ENCODE measurements at regions not wholly inside any gene's neighbourhood (a gene's known extent, or its start where the extent isn't known, plus 50 kb on each side); places are given as distances from the start of the nearest gene placed in this dataset.

- H3K27ac Mint-ChIP-seq = no peak overlapping the region
- H3K36me3 Mint-ChIP-seq (ENCODE audit: insufficient read depth in 2 of 2) = no peaks in the 10 kb centered on the region
- no peak for ATAC-seq (replicated peaks in 1 of 2)
- H3K9me3 Mint-ChIP-seq = peaks cover 2 to 3% of the 10 kb centered on the region in 2 donors
- H3K4me3 Mint-ChIP-seq = no peak overlapping the region
- H3K4me1 Mint-ChIP-seq (ENCODE audit: low read depth) = no peaks in the 10 kb centered on the region
- peaks cover 21% of the 10 kb centered on the region for H3K27me3 Mint-ChIP-seq (ENCODE audit: low read depth)
- no peak for DNase-seq
These were observed 207.4 kb upstream of the CXCL13 start for GRCh38 chr4:77398256-77398655.

DNA sequence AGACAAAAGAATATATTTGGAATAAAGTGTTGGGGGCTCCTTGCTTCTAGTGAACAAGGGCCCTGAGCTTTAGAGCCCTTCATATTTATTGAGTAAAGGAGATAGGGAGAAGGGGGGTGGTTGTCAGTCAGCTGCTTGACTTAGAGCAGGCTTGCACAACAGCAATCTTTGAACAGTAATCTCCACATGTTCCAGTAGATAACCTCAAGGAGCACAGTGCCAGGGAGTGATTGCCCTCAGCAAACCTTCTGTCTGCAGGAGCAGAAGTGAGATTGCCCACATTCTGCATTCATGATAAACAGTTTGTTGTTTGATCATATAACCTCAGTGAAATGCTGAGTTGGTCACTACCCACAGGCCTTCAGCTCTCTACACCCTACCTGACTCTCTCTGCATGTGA is 205.8 kb upstream of the CXCL13 start:
- peaks cover 23% of the 10 kb centered on the region for H3K27me3 Mint-ChIP-seq (ENCODE audit: low read depth)
- H3K36me3 Mint-ChIP-seq (ENCODE audit: insufficient read depth in 2 of 2) = no peaks in the 10 kb centered on the region
- peaks cover 2 to 3% of the 10 kb centered on the region in 2 donors for H3K9me3 Mint-ChIP-seq
- DNase-seq (no peak), ATAC-seq (replicated peaks in 1 of 2) (no peak)
- no peak overlapping the region for H3K27ac Mint-ChIP-seq
- H3K4me1 Mint-ChIP-seq (ENCODE audit: low read depth) = no peaks in the 10 kb centered on the region
- no peak overlapping the region for H3K4me3 Mint-ChIP-seq

DNA sequence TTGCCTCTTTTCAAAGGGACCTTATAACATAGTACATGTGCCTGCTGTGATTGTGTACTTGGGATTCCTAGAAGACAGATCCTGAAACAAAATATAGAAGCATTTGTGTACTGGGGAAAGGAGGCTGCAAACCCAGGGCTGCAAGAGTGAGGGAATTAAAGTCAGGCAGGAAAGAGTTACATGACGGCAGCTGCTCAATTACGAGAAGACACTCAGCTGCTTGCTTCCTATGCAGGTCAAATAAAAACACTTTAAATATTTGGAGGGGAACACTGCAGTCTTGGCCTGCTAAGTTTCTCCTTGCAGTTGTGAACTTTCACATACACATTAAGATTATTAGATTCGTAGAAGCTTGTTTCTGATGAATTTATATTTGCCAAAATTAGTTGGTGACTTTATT is 191.9 kb upstream of the CXCL13 start:
- no peaks in the 10 kb centered on the region for H3K36me3 Mint-ChIP-seq (ENCODE audit: insufficient read depth in 2 of 2)
- H3K9me3 Mint-ChIP-seq = no peaks in the 10 kb centered on the region
- DNase-seq (no peak), ATAC-seq (replicated peaks in 1 of 2) (no peak)
- H3K4me1 Mint-ChIP-seq (ENCODE audit: low read depth) = no peaks in the 10 kb centered on the region
- H3K27ac Mint-ChIP-seq = no peak overlapping the region
- peaks cover 31% of the 10 kb centered on the region for H3K27me3 Mint-ChIP-seq (ENCODE audit: low read depth)
- no peak overlapping the region for H3K4me3 Mint-ChIP-seq

- DNase-seq = no peak
- H3K27me3 Mint-ChIP-seq (ENCODE audit: low read depth) = peaks cover 28% of the 10 kb centered on the region
- H3K4me1 Mint-ChIP-seq (ENCODE audit: low read depth) = no peaks in the 10 kb centered on the region
- no peaks in the 10 kb centered on the region for H3K36me3 Mint-ChIP-seq (ENCODE audit: insufficient read depth in 2 of 2)
- no peak for ATAC-seq (replicated peaks in 1 of 2)
- H3K27ac Mint-ChIP-seq = no peak overlapping the region
- no peaks in the 10 kb centered on the region for H3K9me3 Mint-ChIP-seq
- H3K4me3 Mint-ChIP-seq = no peak overlapping the region
These were observed 189.9 kb upstream of the CXCL13 start for GRCh38 chr4:77415689-77416088.

GRCh38 chr4:77418333-77418732 is 187.3 kb upstream of the CXCL13 start:
- ATAC-seq (replicated peaks in 1 of 2) (peak; percentile 35 to 40), DNase-seq (peak in 1 of 2 donors; percentile 4)
- H3K36me3 Mint-ChIP-seq (ENCODE audit: insufficient read depth in 2 of 2) = no peaks in the 10 kb centered on the region
- no peak overlapping the region for H3K4me3 Mint-ChIP-seq
- H3K9me3 Mint-ChIP-seq = no peaks in the 10 kb centered on the region
- H3K27ac Mint-ChIP-seq = no peak overlapping the region
- peaks cover 10% of the 10 kb centered on the region for H3K27me3 Mint-ChIP-seq (ENCODE audit: low read depth)
- H3K4me1 Mint-ChIP-seq (ENCODE audit: low read depth) = no peaks in the 10 kb centered on the region

- H3K27ac Mint-ChIP-seq = no peak overlapping the region
- no peaks in the 10 kb centered on the region for H3K9me3 Mint-ChIP-seq
- H3K4me1 Mint-ChIP-seq (ENCODE audit: low read depth) = peaks cover 7% of the 10 kb centered on the region
- no peaks in the 10 kb centered on the region for H3K36me3 Mint-ChIP-seq (ENCODE audit: insufficient read depth in 2 of 2)
- DNase-seq = no peak
- no peak for ATAC-seq (replicated peaks in 1 of 2)
- H3K27me3 Mint-ChIP-seq (ENCODE audit: low read depth) = peaks cover 7% of the 10 kb centered on the region
- no peak overlapping the region for H3K4me3 Mint-ChIP-seq
These were observed 174.8 kb upstream of the CXCL13 start for GRCh38 chr4:77430847-77431246.

GRCh38 chr4:77431546-77431945 is 174.1 kb upstream of the CXCL13 start:
- Mint-ChIP-seq H3K4me1 (ENCODE audit: low read depth) (peaks cover 10% of the 10 kb centered on the region), H3K36me3 (ENCODE audit: insufficient read depth in 2 of 2) (no peaks in the 10 kb centered on the region), H3K4me3 (no peak overlapping the region), H3K27me3 (ENCODE audit: low read depth) (peaks cover 5% of the 10 kb centered on the region), H3K27ac (no peak overlapping the region), H3K9me3 (no peaks in the 10 kb centered on the region)
- ATAC-seq (replicated peaks in 1 of 2) = no peak
- DNase-seq = no peak

- Mint-ChIP-seq H3K4me3 (no peak overlapping the region), H3K4me1 (ENCODE audit: low read depth) (peaks cover 14% of the 10 kb centered on the region), H3K36me3 (ENCODE audit: insufficient read depth in 2 of 2) (no peaks in the 10 kb centered on the region), H3K27ac (no peak overlapping the region), H3K9me3 (no peaks in the 10 kb centered on the region), H3K27me3 (ENCODE audit: low read depth) (no peaks in the 10 kb centered on the region)
- ATAC-seq (replicated peaks in 1 of 2) = no peak
- DNase-seq = no peak
These were observed 172.8 kb upstream of the CXCL13 start for GRCh38 chr4:77432717-77433417.

- ATAC-seq (replicated peaks in 1 of 2) (peak; percentile 77 to 81), DNase-seq (peak; percentile 11 to 28)
- Mint-ChIP-seq H3K27ac (no peak overlapping the region), H3K4me3 (no peak overlapping the region), H3K9me3 (no peaks in the 10 kb centered on the region), H3K4me1 (ENCODE audit: low read depth) (peaks cover 14% of the 10 kb centered on the region), H3K27me3 (ENCODE audit: low read depth) (no peaks in the 10 kb centered on the region), H3K36me3 (ENCODE audit: insufficient read depth in 2 of 2) (no peaks in the 10 kb centered on the region)
These were observed 172.2 kb upstream of the CXCL13 start for GRCh38 chr4:77433418-77433733.

GRCh38 chr4:77434299-77435092 is 171.1 kb upstream of the CXCL13 start:
- DNase-seq (no peak), ATAC-seq (replicated peaks in 1 of 2) (peak in 1 of 2 donors; percentile 54)
- Mint-ChIP-seq H3K4me3 (no peak overlapping the region), H3K9me3 (no peaks in the 10 kb centered on the region), H3K27me3 (ENCODE audit: low read depth) (no peaks in the 10 kb centered on the region), H3K4me1 (ENCODE audit: low read depth) (peaks cover 14% of the 10 kb centered on the region), H3K27ac (no peak overlapping the region), H3K36me3 (ENCODE audit: insufficient read depth in 2 of 2) (no peaks in the 10 kb centered on the region)

DNA sequence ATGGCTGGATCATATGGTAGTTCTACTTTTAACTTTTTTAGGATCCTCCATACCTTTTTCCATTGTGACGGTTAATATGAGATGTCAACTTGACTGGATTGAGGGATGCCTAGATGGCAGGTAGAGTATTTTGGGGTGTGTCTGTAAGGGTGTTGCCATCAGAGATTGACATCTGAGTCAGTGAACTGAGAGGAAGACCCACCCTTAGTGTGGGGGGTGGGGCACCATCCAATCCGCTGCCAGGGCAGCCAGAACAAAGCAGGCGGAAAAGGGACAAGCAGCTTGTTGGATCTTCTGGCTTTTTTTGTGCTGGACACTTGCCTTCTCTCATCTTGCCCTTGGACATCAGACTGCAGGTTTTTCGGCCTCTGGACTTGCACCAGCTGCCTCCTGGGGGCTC is 168.5 kb upstream of the CXCL13 start:
- Mint-ChIP-seq H3K9me3 (no peaks in the 10 kb centered on the region), H3K4me1 (ENCODE audit: low read depth) (peaks cover 14% of the 10 kb centered on the region), H3K27me3 (ENCODE audit: low read depth) (no peaks in the 10 kb centered on the region), H3K4me3 (no peak overlapping the region), H3K36me3 (ENCODE audit: insufficient read depth in 2 of 2) (no peaks in the 10 kb centered on the region), H3K27ac (no peak overlapping the region)
- no peak for ATAC-seq (replicated peaks in 1 of 2)
- DNase-seq = no peak

DNA sequence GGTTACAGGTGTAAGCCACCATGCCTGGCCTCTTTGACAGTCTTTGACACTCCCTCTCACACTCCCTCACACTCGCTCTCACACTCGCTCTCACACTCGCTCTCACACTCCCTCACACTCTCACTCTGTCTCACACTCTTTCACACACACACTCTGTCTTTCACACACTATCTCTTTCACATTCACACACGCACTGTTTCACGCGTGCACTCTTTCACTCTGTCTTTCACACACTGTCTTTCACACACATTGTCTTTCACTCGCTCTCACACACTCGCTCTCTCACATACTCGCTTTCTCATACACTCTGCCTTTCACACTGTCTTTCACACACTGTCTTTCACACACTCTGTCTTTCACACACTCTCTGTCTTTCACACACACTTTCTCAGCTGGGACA is 167.1 kb upstream of the CXCL13 start:
- Mint-ChIP-seq H3K27me3 (ENCODE audit: low read depth) (peaks cover 2% of the 10 kb centered on the region), H3K27ac (no peak overlapping the region), H3K9me3 (no peaks in the 10 kb centered on the region), H3K4me3 (no peak overlapping the region), H3K36me3 (ENCODE audit: insufficient read depth in 2 of 2) (no peaks in the 10 kb centered on the region), H3K4me1 (ENCODE audit: low read depth) (peaks cover 14% of the 10 kb centered on the region)
- DNase-seq = no peak
- no peak for ATAC-seq (replicated peaks in 1 of 2)

GRCh38 chr4:77443941-77444340 is 161.7 kb upstream of the CXCL13 start:
- Mint-ChIP-seq H3K27me3 (ENCODE audit: low read depth) (peaks cover 40% of the 10 kb centered on the region), H3K9me3 (no peaks in the 10 kb centered on the region), H3K27ac (no peak overlapping the region), H3K4me3 (no peak overlapping the region), H3K36me3 (ENCODE audit: insufficient read depth in 2 of 2) (no peaks in the 10 kb centered on the region), H3K4me1 (ENCODE audit: low read depth) (no peaks in the 10 kb centered on the region)
- no peak for ATAC-seq (replicated peaks in 1 of 2)
- no peak for DNase-seq

GRCh38 chr4:77445823-77446222 is 159.8 kb upstream of the CXCL13 start:
- H3K4me1 Mint-ChIP-seq (ENCODE audit: low read depth) = no peaks in the 10 kb centered on the region
- peaks cover 43% of the 10 kb centered on the region for H3K27me3 Mint-ChIP-seq (ENCODE audit: low read depth)
- no peak for DNase-seq
- no peaks in the 10 kb centered on the region for H3K36me3 Mint-ChIP-seq (ENCODE audit: insufficient read depth in 2 of 2)
- no peak for ATAC-seq (replicated peaks in 1 of 2)
- no peak overlapping the region for H3K4me3 Mint-ChIP-seq
- no peaks in the 10 kb centered on the region for H3K9me3 Mint-ChIP-seq
- H3K27ac Mint-ChIP-seq = no peak overlapping the region

Measured in activated T-cell treated with anti-CD3 and anti-CD28 coated beads, Interleukin-2, amount 50 U/mL, for 72 hours (primary cell).